HG03196 (cell line): ENCODE measurements at regions not wholly inside any gene's neighbourhood (a gene's known extent, or its start where the extent isn't known, plus 50 kb on each side); places are given as distances from the start of the nearest gene placed in this dataset.
"Not testable (repeated sequence)": the region's sequence is repeated elsewhere in the genome, so short reads cannot be mapped to it uniquely, and the experiment has no call there.

Experiments used
- ATAC-seq: cut with Tn5 transposase; IDR thresholded peaks from one replicate; pipeline ENCODE4 v1.9.1; 2021; ENCODE audit not compliant: unreplicated experiment

- ATAC-seq, result no peak
Observed at GRCh38 chr4:31442236-31442635, 722.1 kb downstream of the PCDH7 start.

- no peak for ATAC-seq
Observed at GRCh38 chr4:31445526-31445925, 725.4 kb downstream of the PCDH7 start.

- no peak for ATAC-seq
Observed at GRCh38 chr4:31455612-31456011, 735.4 kb downstream of the PCDH7 start.

GRCh38 chr4:31458813-31459212 is 738.6 kb downstream of the PCDH7 start:
- ATAC-seq, result no peak

GRCh38 chr4:31461421-31461820 is 741.3 kb downstream of the PCDH7 start:
- no peak for ATAC-seq

- no peak for ATAC-seq
Observed at GRCh38 chr4:31467781-31468180, 747.6 kb downstream of the PCDH7 start.

GRCh38 chr4:31474221-31474620 is 754.1 kb downstream of the PCDH7 start:
- no peak for ATAC-seq

- ATAC-seq, result no peak
Observed at GRCh38 chr4:31482691-31483090, 762.5 kb downstream of the PCDH7 start.

GRCh38 chr4:31499216-31499615 is 779.0 kb downstream of the PCDH7 start:
- ATAC-seq, result not testable (repeated sequence)

- no peak for ATAC-seq
Observed at GRCh38 chr4:31516520-31516919, 796.4 kb downstream of the PCDH7 start.

- no peak for ATAC-seq
Observed at GRCh38 chr4:31518796-31519250, 798.7 kb downstream of the PCDH7 start.

- no peak for ATAC-seq
Observed at GRCh38 chr4:31530555-31530954, 810.4 kb downstream of the PCDH7 start.

- no peak for ATAC-seq
Observed at GRCh38 chr4:31538877-31539276, 818.7 kb downstream of the PCDH7 start.

GRCh38 chr4:31539284-31540069 is 819.3 kb downstream of the PCDH7 start:
- ATAC-seq, result no peak

GRCh38 chr4:31545330-31545729 is 825.2 kb downstream of the PCDH7 start:
- no peak for ATAC-seq

- ATAC-seq, result no peak
Observed at GRCh38 chr4:31545755-31546154, 825.6 kb downstream of the PCDH7 start.

- ATAC-seq, result no peak
Observed at GRCh38 chr4:31548021-31548420, 827.9 kb downstream of the PCDH7 start.

GRCh38 chr4:31548823-31549222 is 828.7 kb downstream of the PCDH7 start:
- ATAC-seq, result no peak

GRCh38 chr4:31549256-31549655 is 829.1 kb downstream of the PCDH7 start:
- ATAC-seq, result no peak

GRCh38 chr4:31557437-31557836 is 837.3 kb downstream of the PCDH7 start:
- ATAC-seq, result no peak

- no peak for ATAC-seq
Observed at GRCh38 chr4:31573554-31573953, 853.4 kb downstream of the PCDH7 start.

- no peak for ATAC-seq
Observed at GRCh38 chr4:31575504-31575903, 855.3 kb downstream of the PCDH7 start.

GRCh38 chr4:31580843-31581242 is 860.7 kb downstream of the PCDH7 start:
- no peak for ATAC-seq
